Spleen (tissue), 11 donors: ENCODE measurements at regions not wholly inside any gene's neighbourhood (a gene's known extent, or its start where the extent isn't known, plus 50 kb on each side); places are given as distances from the start of the nearest gene placed in this dataset.
"Not testable (repeated sequence)": the region's sequence is repeated elsewhere in the genome, so short reads cannot be mapped to it uniquely, and the experiment has no call there.

ENCODE experiments used
- DNase-seq: peaks from one replicate; pipeline ENCODE4 v3.0.0-alpha.2; 2020
- H3K27ac ChIP-seq, 8 donors: fragments of 200-600 bp; sonication (generic) in 7 of 8; 1 replicate in 4 of 8; 2 replicates in 4 of 8; pipeline versions ENCODE4 v1.5.0 to v1.8.0; 2016 to 2021; ENCODE audit warnings: inconsistent platforms in 4 of 8, mild to moderate bottlenecking in 4 of 8, moderate library complexity in 1 of 8
- H3K27me3 ChIP-seq, 7 donors: fragments of 200-600 bp; sonication (generic) in 6 of 7; replicated peaks in 1 of 7; 1 replicate in 4 of 7; 2 replicates in 3 of 7; pipeline versions ENCODE4 v1.5.0 to v1.8.0; 2016 to 2021; ENCODE audit warnings: inconsistent platforms in 3 of 7, mild to moderate bottlenecking in 1 of 7
- H3K36me3 ChIP-seq, 6 donors: fragments of 200-600 bp; sonication (generic) in 5 of 6; 1 replicate in 4 of 6; 2 replicates in 2 of 6; pipeline versions ENCODE4 v1.5.0 to v1.8.0; 2016 to 2021; ENCODE audit warnings: inconsistent platforms in 2 of 6
- H3K4me1 ChIP-seq, 6 donors: fragments of 200-600 bp; sonication (generic) in 5 of 6; 1 replicate in 3 of 6; 2 replicates in 3 of 6; pipeline versions ENCODE4 v1.5.0 to v1.8.0; 2016 to 2021; ENCODE audit warnings: inconsistent platforms in 3 of 6
- H3K4me3 ChIP-seq, 8 donors: fragments of 200-600 bp; sonication (generic) in 7 of 8; 1 replicate in 4 of 8; 2 replicates in 4 of 8; pipeline versions ENCODE4 v1.5.0 to v1.8.0; 2016 to 2021; ENCODE audit warnings: inconsistent platforms in 4 of 8, mild to moderate bottlenecking in 4 of 8, moderate library complexity in 2 of 8
- H3K9me3 ChIP-seq, 8 donors: fragments of 200-600 bp; sonication (generic) in 7 of 8; 1 replicate in 4 of 8; 2 replicates in 4 of 8; pipeline versions ENCODE4 v1.5.0 to v1.8.0; 2016 to 2021; ENCODE audit warnings: inconsistent platforms in 4 of 8
- CTCF ChIP-seq, 11 experiments: fragments of 200-600 bp in 7 of 11; fragments of 450-650 bp in 4 of 11; sonication (generic) in 4 of 11; IDR thresholded peaks in 8 of 11; conservative IDR thresholded peaks in 3 of 11; 1 replicate in 7 of 11; 2 replicates in 4 of 11; pipeline versions ENCODE4 v1.4.0 to v1.8.0; 2016 to 2021; ENCODE audit warnings: antibody characterized with exemption in 11 of 11, inconsistent platforms in 4 of 11, mild to moderate bottlenecking in 1 of 11
- POLR2A ChIP-seq, 3 donors: fragments of 450-650 bp; IDR thresholded peaks; one replicate each; pipeline ENCODE4 v1.5.1; 2017; ENCODE audit warnings: antibody characterized with exemption in 3 of 3, mild to moderate bottlenecking in 1 of 3
- POLR2AphosphoS5 ChIP-seq, 3 donors: sonication (generic); formaldehyde crosslinking; IDR thresholded peaks; one replicate each; pipeline ENCODE4 v1.5.1; 2017; ENCODE audit warnings: antibody characterized with exemption in 3 of 3
- WGBS, 5 donors: extraction: QIAGEN DNeasy Blood & Tissue Kit in 3 of 5; methylation state at CpG; one replicate each; pipeline versions ENCODE4 v1.1.5 to v1.1.7; 2013 to 2018; 5-methylcytosine and 5-hydroxymethylcytosine counted together
- intact Hi-C: fragments of 100-400 bp; cut with DNase I; formaldehyde crosslinking; loops from one replicate; pipeline ENCODE4 v1.15.0; 2023; ENCODE audit warnings: low total_unique reads
- donor health status: healthy with polysubstance abuse.
- donor health status: DM: no; HTN: no; CAD: no; lungs with moderate emphysema.
- donor health status: DM: no; HTN: no; CAD: no.
- donor health status: Bipolar disorder and iron deficiency.
- donor health status: healthy.
- donor health status: DM: no; HTN: no; CAD: no.
- donor health status: DM: yes; HTN: yes; CAD: no.

GRCh38 chr2:61733563-61733962 is 120.3 kb downstream of the FAM161A start:
- no peak for TF ChIP-seq POLR2A (IDR thresholded peaks at IDR 0.05)
- no peak for TF ChIP-seq POLR2AphosphoS5 (IDR thresholded peaks at IDR 0.05)
- no peak for TF ChIP-seq CTCF (IDR thresholded peaks at IDR 0.05 in 8 of 11, conservative IDR thresholded peaks at IDR 0.05 in 3 of 11)
- H3K27me3 ChIP-seq: no peaks in the 10 kb centered on the region
- no peak overlapping the region for H3K4me3 ChIP-seq
- WGBS, 5 donors: 84 to 99% (median 93%) methylated on average over 2 of the region's 2 CpGs
- no peaks in the 10 kb centered on the region for H3K4me1 ChIP-seq
- no peaks in the 10 kb centered on the region for H3K9me3 ChIP-seq
- no peak overlapping the region for H3K27ac ChIP-seq
- DNase-seq: no peak
- no peaks in the 10 kb centered on the region for H3K36me3 ChIP-seq
- intact Hi-C loops: no loop called here

DNA sequence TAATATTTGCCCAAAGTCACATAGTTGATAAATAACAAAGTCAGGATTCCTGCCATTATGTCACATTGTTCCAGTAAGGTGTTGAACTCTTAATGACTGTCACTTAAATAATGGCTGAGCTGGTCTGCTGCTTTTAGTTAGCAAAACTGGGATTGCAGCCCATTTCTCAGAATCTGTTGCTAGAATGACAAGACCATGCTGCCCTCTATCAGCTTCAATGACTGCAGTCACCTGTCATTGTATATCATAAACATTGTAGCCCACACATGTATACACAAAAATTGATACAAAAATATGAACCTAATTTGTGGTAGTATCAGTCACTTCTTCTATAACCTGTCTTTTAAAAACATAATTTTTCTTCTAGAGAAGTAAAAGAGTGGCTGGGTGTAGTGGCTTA is 121.1 kb downstream of the FAM161A start:
- Histone ChIP-seq H3K27ac (no peak overlapping the region), H3K4me1 (no peaks in the 10 kb centered on the region), H3K27me3 (no peaks in the 10 kb centered on the region), H3K4me3 (no peak overlapping the region), H3K36me3 (no peaks in the 10 kb centered on the region), H3K9me3 (no peaks in the 10 kb centered on the region)
- no peak for DNase-seq
- intact Hi-C loops: no loop called here
- TF ChIP-seq CTCF (IDR thresholded peaks at IDR 0.05 in 8 of 11, conservative IDR thresholded peaks at IDR 0.05 in 3 of 11) (no peak), POLR2AphosphoS5 (IDR thresholded peaks at IDR 0.05) (no peak), POLR2A (IDR thresholded peaks at IDR 0.05) (no peak)

GRCh38 chr2:61727746-61728145 is 126.1 kb downstream of the FAM161A start:
- no peak for TF ChIP-seq CTCF (IDR thresholded peaks at IDR 0.05 in 8 of 11, conservative IDR thresholded peaks at IDR 0.05 in 3 of 11)
- no peak for TF ChIP-seq POLR2A (IDR thresholded peaks at IDR 0.05)
- TF ChIP-seq POLR2AphosphoS5 (IDR thresholded peaks at IDR 0.05): no peak
- Histone ChIP-seq H3K27ac (no peak overlapping the region), H3K36me3 (no peaks in the 10 kb centered on the region), H3K4me3 (no peak overlapping the region), H3K27me3 (no peaks in the 10 kb centered on the region), H3K4me1 (no peaks in the 10 kb centered on the region), H3K9me3 (peaks cover 0 to 8% (median 2%) of the 10 kb centered on the region in 8 donors)
- intact Hi-C loops: no loop called here
- 41 to 64% (median 53%) methylated on average over 1 of the region's 1 CpG for WGBS, 5 donors
- no peak for DNase-seq

GRCh38 chr2:61726456-61727209 is 127.2 kb downstream of the FAM161A start:
- WGBS, 5 donors: 89 to 97% (median 92%) methylated on average over 1 of the region's 1 CpG
- no peak for TF ChIP-seq POLR2AphosphoS5 (IDR thresholded peaks at IDR 0.05)
- TF ChIP-seq CTCF (IDR thresholded peaks at IDR 0.05 in 8 of 11, conservative IDR thresholded peaks at IDR 0.05 in 3 of 11): no peak
- no peak for TF ChIP-seq POLR2A (IDR thresholded peaks at IDR 0.05)
- intact Hi-C loops: no loop called here
- H3K27me3 ChIP-seq: no peaks in the 10 kb centered on the region
- H3K36me3 ChIP-seq: no peaks in the 10 kb centered on the region
- no peaks in the 10 kb centered on the region for H3K4me1 ChIP-seq
- DNase-seq: no peak
- peaks cover 0 to 8% (median 2%) of the 10 kb centered on the region in 8 donors for H3K9me3 ChIP-seq
- no peak overlapping the region for H3K27ac ChIP-seq
- H3K4me3 ChIP-seq: no peak overlapping the region

- H3K36me3 ChIP-seq, H3K4me1 ChIP-seq, H3K4me3 ChIP-seq, H3K9me3 ChIP-seq, H3K27ac ChIP-seq, H3K27me3 ChIP-seq, DNase-seq, intact Hi-C loops: not testable (repeated sequence)
- WGBS, 5 donors: 90 to 95% (median 92%) methylated on average over 13 of the region's 13 CpGs
Observed at GRCh38 chr2:61723364-61723763, 130.5 kb downstream of the FAM161A start.
